GM21390 (cell line): ENCODE measurements at regions not wholly inside any gene's neighbourhood (a gene's known extent, or its start where the extent isn't known, plus 50 kb on each side); places are given as distances from the start of the nearest gene placed in this dataset.

Experiments used
- ATAC-seq: cut with Tn5 transposase; IDR thresholded peaks from one replicate; pipeline ENCODE4 v1.9.1; 2021; ENCODE audit not compliant: unreplicated experiment

DNA sequence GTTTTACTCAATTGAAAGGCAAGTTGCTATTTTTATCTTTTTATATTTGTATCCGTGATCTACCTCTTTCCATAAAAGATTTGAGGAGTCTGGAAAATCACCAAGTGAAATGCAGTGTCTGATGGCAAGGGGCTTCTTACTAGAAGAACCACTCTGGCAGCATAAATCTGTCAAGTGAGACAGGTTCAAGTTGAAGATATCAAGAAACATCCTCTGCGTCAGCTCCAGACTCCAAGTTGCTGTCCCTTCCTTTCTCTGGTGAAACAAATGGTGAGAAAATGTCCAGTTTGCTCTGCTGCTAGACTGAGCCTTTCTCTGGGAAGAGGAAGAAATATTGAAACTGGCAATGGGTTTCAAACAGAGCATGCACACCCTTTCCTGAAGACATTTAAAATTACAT is 411.2 kb downstream of the PLPP3 start:
- ATAC-seq = no peak

DNA sequence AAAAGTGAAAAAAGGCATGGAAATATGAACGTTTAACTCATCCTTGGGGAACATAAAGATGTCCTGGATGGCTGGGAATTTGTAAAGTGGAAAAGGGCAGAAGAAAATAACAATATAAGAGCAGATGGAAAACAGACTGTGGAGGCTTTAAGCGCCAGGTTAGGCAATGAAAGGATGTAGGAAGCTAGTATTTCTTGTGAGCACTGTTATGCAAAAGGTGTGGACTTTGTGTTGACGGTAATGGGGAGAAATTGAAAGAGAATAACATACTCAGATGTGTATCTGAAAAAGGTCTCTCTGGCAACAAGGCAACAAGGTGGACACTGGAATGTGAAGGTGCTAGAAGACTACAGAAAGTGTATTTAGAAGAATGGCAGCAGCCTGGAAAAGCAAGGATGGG is 411.8 kb downstream of the PLPP3 start:
- ATAC-seq = no peak

DNA sequence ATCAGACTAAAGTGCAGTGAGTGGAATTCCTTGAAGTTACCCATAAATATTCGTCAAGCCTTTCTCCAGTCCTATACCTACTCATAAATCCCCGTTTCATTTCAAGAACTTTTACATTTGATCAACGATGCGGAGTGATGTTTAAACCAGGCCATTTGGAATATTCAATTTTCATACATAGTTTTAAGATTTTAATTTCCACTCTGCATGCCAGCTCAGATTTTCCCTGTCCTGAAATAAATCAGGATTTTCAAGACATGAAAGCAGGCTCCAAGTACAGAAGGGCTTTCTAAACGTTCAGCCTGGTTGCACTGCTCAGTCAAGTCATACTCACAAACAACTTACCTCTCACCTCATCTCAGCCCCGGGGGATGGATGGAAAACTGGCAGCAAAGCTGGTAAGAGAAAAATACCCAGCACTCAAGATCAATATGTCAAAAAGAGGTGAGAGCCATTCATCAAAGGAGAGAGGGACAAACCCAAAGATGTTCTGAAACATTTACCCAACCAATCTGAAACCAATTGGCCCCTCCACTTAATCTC is 418.5 kb downstream of the PLPP3 start:
- no peak for ATAC-seq

- no peak for ATAC-seq
These were observed 422.1 kb downstream of the PLPP3 start for GRCh38 chr1:56156971-56157876.

- no peak for ATAC-seq
These were observed 426.1 kb downstream of the PLPP3 start for GRCh38 chr1:56153276-56153675.

GRCh38 chr1:56152635-56153034 is 426.7 kb downstream of the PLPP3 start:
- ATAC-seq = no peak

DNA sequence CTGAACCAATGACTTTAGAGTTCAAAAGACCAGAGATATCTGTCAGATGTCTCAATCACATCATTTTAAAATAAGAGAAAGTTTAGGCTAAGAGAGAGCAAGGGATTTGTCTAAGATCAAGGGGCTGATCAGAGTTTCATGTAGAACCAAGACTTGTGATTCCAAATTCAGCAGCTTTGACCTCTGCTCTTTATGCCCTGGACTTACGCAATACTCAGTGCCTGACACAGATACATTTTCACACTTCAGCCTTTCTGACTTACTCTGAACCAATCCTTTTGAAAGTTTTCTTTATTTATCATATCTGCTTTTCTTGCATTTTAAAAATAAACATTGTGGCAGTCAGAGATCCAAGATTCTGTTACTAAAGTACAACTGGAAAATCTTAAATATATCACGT is 428.0 kb downstream of the PLPP3 start:
- ATAC-seq = no peak

DNA sequence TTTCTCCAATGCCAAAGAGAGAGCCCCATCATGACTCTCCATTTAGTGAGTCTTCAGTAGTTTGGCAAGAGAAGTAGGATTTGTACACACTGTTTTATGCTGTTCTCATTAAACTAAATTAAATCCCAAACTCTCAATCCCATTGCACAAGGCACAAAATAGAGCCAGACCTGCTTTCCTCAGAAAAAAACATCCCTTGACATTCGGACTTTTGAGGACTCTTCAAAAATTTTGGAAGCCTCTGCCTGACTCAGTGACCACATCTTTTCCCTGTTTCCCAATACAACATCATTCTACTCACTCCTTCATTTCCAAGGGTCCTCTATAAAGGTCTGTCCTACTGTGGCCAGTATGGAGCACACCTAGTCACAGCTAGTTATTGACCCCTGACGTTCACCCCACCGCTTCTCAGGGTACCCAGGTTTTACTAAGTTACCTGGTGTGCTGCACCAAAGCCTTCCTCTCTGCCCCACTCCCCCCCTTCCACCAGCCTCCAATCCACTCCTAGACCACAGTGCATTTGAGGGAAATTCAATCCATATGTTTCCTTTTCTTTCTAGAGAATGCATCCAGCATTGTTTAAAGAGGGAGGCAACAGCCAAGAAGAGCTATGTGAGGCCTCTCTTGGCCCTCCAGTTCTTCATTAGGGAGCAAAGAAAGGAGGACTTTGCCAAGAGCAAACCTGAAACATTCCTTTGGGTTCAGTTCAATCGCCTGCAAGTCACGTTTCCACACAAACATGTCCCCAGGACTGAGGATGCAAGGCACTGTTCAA is 428.7 kb downstream of the PLPP3 start:
- ATAC-seq = no peak

GRCh38 chr1:56149761-56150160 is 429.6 kb downstream of the PLPP3 start:
- no peak for ATAC-seq

DNA sequence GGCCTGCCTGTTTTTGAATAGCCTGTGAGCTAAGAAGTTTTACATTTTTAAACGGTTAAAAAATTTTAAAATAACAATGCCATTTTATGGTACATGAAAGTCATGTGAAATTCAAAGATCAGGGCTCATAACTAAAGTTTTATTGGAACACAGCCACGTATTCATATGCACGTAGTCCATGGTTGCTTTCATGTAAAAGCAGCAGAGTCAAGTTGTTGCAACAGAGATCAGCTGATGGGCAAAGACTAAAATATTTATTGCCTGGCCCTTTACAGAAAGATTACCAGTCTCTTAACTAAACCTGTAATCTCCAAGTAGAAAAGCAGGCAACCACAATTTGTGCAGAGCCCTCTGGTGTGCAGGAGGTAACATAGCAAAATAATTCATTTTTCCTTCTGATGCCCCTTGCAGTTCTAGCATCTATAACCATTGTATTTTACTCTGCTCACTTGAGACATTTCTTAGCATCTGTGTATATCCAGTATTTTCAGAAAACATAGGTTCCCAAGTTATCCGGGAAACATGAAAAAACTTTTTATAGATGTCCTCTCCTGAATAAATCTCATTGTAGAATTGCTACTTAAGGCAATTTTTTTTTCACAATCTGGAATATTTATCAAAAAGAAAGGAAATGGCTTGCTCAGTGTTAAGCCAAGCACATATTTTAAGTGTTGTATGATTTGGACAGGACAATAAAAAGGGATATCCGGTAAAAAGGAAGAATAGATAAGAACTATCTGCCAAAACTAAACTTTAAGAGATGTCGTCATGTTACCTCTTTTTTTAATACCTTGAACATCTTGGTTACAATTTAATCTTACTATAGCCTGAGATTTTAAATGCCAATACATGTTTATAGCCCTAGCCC is 430.8 kb downstream of the PLPP3 start:
- no peak for ATAC-seq

GRCh38 chr1:56147459-56147858 is 431.9 kb downstream of the PLPP3 start:
- ATAC-seq = no peak

GRCh38 chr1:56147034-56147433 is 432.3 kb downstream of the PLPP3 start:
- no peak for ATAC-seq

- no peak for ATAC-seq
These were observed 432.9 kb downstream of the PLPP3 start for GRCh38 chr1:56146449-56146848.

DNA sequence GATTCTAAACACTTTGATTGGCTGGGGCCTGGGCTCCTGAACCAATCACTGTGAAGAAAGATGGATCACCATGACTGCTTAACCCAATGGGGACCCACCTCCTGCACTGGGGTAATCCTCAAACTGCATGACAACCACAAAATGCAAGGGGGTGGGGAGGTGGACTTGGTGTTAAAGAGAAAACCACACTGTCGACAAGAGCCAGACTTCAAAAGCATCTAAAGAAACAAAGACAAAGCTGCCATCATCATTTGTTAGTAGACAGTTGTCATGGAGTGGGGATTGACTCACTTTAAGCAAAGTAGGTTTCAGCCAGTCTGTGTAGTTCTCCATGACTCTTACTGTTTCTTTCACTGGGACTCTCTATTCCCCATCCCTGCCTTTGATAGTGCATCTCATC is 433.8 kb downstream of the PLPP3 start:
- no peak for ATAC-seq

GRCh38 chr1:56142301-56142700 is 437.1 kb downstream of the PLPP3 start:
- ATAC-seq = no peak

- no peak for ATAC-seq
These were observed 439.5 kb downstream of the PLPP3 start for GRCh38 chr1:56139836-56140235.

DNA sequence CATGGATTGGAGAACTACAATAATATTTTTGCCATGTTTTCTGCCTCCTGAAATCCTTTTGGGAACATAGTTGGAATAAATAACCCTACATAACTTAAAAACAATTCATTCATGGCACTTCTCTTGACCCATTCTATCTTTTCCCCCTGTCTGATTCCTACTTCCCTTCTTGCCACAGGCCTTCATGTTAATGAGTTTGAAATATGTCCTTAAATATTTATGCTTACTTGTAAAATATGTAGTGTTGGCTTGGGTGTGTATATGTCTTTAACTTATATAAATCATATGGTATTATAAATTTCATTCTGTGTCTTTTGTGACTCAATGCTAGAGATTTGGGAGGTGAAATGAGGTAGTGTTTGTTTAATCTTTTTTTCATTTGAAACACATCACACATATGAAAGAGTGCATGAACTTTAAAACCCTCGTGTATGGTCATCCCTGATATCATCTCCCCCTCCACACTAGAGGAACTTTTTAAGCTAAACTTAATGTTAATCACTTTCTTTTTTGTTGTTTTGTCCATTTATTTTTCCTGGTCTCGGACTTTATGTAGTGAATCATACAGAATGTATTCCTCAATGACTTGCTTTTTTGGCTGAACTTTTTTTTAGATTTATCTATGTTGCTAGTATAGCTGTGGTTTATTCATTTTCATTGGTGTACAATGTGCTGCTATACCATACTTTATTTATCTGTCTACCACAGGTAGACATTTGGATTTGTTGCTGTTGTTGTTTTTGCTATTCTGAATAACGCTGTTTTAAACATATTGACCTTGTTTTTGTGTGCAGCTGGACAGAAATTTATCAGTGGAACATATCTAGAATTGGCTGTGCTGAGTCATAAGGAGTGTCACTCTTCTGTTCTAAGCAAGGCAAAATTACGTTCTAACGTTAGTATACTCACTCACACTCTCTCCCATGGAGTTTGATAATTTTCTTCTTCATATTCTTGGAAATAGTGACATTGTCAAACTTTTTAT is 441.6 kb downstream of the PLPP3 start:
- ATAC-seq = no peak

DNA sequence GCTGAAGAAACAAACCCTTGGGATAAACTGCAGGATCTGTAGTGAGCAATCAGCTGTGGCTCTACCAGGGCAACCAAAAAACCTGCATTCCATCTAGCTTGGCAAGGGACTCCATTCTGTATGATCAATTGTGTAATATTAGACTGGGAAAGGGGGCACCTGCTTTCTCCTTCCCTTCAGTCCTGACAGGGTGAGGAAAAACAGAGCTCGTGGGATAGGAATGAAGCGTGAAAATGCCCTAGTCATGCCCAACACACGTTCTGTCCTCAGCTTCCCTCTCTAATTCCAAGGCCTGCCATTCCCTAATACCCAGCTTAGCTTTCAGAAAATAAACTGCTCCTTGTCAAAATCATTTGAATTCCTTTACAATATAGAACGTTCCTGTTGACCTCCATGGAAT is 442.3 kb downstream of the PLPP3 start:
- ATAC-seq = no peak

GRCh38 chr1:56135864-56136147 is 443.6 kb downstream of the PLPP3 start:
- peak; percentile 6 for ATAC-seq
